SK-N-SH treated with all-trans-retinoic acid at 6 μM for 48 hours (cell line): ENCODE measurements at regions not wholly inside any gene's neighbourhood (a gene's known extent, or its start where the extent isn't known, plus 50 kb on each side); places are given as distances from the start of the nearest gene placed in this dataset.

Experiments used
- CSDC2 ChIP-seq: fragments of 250-450 bp; sonication (Bioruptor Pico); IDR thresholded peaks from 2 replicates; pipeline ENCODE4 v1.5.0; 2020; ENCODE audit warnings: mild to moderate bottlenecking, moderate library complexity
- ESRRG ChIP-seq: fragments of 250-450 bp; sonication (Bioruptor Pico); IDR thresholded peaks from 2 replicates; pipeline ENCODE4 v1.6.1; 2021; ENCODE audit warnings: mild to moderate bottlenecking
- ZFP3 ChIP-seq: fragments of 250-450 bp; sonication (Bioruptor Pico); IDR thresholded peaks from 2 replicates; pipeline ENCODE4 v1.5.0; 2020; ENCODE audit warnings: mild to moderate bottlenecking, moderate library complexity

- TF ChIP-seq ESRRG (CRISPR knock-in tag) (no peak), ZFP3 (CRISPR knock-in tag) (no peak), CSDC2 (CRISPR knock-in tag) (no peak)
Measured at GRCh38 chr2:19027626-19028025, 330.8 kb downstream of the OSR1 start.
